H1 (cell line): ENCODE measurements at regions not wholly inside any gene's neighbourhood (a gene's known extent, or its start where the extent isn't known, plus 50 kb on each side); places are given as distances from the start of the nearest gene placed in this dataset.
"Not testable (repeated sequence)": the region's sequence is repeated elsewhere in the genome, so short reads cannot be mapped to it uniquely, and the experiment has no call there.

ENCODE experiments used
- CTCF ChIA-PET: fragments of 300-600 bp; sonication (Branson Sonifier 250); formaldehyde crosslinking; loops from one replicate; lab custom pipeline; 2021; ENCODE audit not compliant: partially characterized antibody; lab: Charles Lee
- POLR2A ChIA-PET: fragments of 300-600 bp; sonication (Branson Sonifier 250); formaldehyde crosslinking; loops from one replicate; lab custom pipeline; 2021; ENCODE audit warnings: inconsistent platforms; ENCODE audit not compliant: partially characterized antibody; lab: Charles Lee
- DNase-seq, 2 experiments: peaks; one replicate each; pipeline versions ENCODE4 v3.0.0 to v3.0.0-alpha.2; 2010 to 2022; ENCODE audit warnings: low spot score in 2 of 2, low read depth in 1 of 2, mixed read lengths in 1 of 2
- FAIRE-seq: peaks from 2 replicates; lab custom pipeline; 2011; peaks lifted over from hg19 to GRCh38; lab: Jason Lieb, UNC
- H2AFZ ChIP-seq: 2 replicates; pipeline ENCODE4 v1.8.1; 2012; ENCODE audit warnings: low read length, inconsistent platforms
- H2AK5ac ChIP-seq: 2 replicates; pipeline ENCODE4 v1.6.1; 2013; ENCODE audit warnings: low read depth, low read length
- H2BK120ac ChIP-seq: replicated peaks from 2 replicates; pipeline ENCODE3; 2013; ENCODE audit warnings: low read depth, low read length, inconsistent platforms
- H2BK12ac ChIP-seq: 2 replicates; pipeline ENCODE4 v1.6.1; 2013; ENCODE audit warnings: low read depth, low read length
- H2BK15ac ChIP-seq: 2 replicates; pipeline ENCODE4 v1.6.1; 2013; ENCODE audit warnings: low read length
- H2BK20ac ChIP-seq: 2 replicates; pipeline ENCODE4 v1.6.1; 2013; ENCODE audit warnings: low read length
- H2BK5ac ChIP-seq: 2 replicates; pipeline ENCODE4 v1.6.1; 2013; ENCODE audit warnings: low read depth, low read length
- H3K14ac ChIP-seq: 2 replicates; pipeline ENCODE4 v1.6.1; 2013; ENCODE audit warnings: inconsistent platforms; ENCODE audit not compliant: insufficient read length
- H3K18ac ChIP-seq: 2 replicates; pipeline ENCODE4 v1.6.1; 2013; ENCODE audit warnings: low read length; ENCODE audit errors: extremely low read depth
- H3K23ac ChIP-seq: 2 replicates; pipeline ENCODE4 v1.6.1; 2013; ENCODE audit warnings: inconsistent platforms; ENCODE audit not compliant: insufficient read length
- H3K23me2 ChIP-seq: 2 replicates; pipeline ENCODE4 v1.6.1; 2013; ENCODE audit warnings: low read depth, low read length
- H3K27ac ChIP-seq: 2 replicates; pipeline ENCODE4 v1.6.1; 2011; ENCODE audit warnings: low read depth, low read length, inconsistent platforms
- H3K27me3 ChIP-seq, 4 experiments: replicated peaks in 1 of 4; 1 replicate in 1 of 4; 2 replicates in 3 of 4; pipeline versions ENCODE4 v1.6.1 to v1.8.1; 2011 to 2013; ENCODE audit warnings: low read length in 3 of 4, mild to moderate bottlenecking in 3 of 4, inconsistent platforms in 2 of 4, mixed read lengths in 2 of 4, moderate library complexity in 1 of 4; ENCODE audit not compliant: control insufficient read depth in 3 of 4, insufficient read depth in 3 of 4; ENCODE audit errors: extremely low read depth in 1 of 4
- H3K36me3 ChIP-seq, 4 experiments: 2 replicates each; pipeline versions ENCODE4 v1.6.1 to v1.8.1; 2011 to 2013; ENCODE audit warnings: mild to moderate bottlenecking in 4 of 4, low read length in 3 of 4, moderate library complexity in 2 of 4, control low read depth in 1 of 4, inconsistent platforms in 1 of 4; ENCODE audit not compliant: insufficient read depth in 4 of 4, control insufficient read depth in 2 of 4
- H3K4ac ChIP-seq: replicated peaks from 2 replicates; pipeline ENCODE3; 2013; ENCODE audit warnings: low read length, low read depth, mixed read lengths, inconsistent platforms; ENCODE audit not compliant: insufficient read length
- H3K4me1 ChIP-seq, 4 experiments: replicated peaks in 1 of 4; 1 replicate in 1 of 4; 2 replicates in 3 of 4; pipeline versions ENCODE4 v1.6.1 to v1.8.1; 2011 to 2013; ENCODE audit warnings: low read length in 3 of 4, inconsistent platforms in 2 of 4, mixed read lengths in 1 of 4; ENCODE audit not compliant: insufficient read depth in 4 of 4, control insufficient read depth in 3 of 4
- H3K4me2 ChIP-seq, 2 experiments: 2 replicates each; pipeline versions ENCODE4 v1.6.1 to v1.8.1; 2011 to 2013; ENCODE audit warnings: low read depth in 2 of 2, low read length in 2 of 2, control low read depth in 1 of 2, inconsistent platforms in 1 of 2, mild to moderate bottlenecking in 1 of 2; ENCODE audit not compliant: insufficient read depth in 1 of 2
- H3K4me3 ChIP-seq, 4 experiments: fragments of 200-600, 300-600 bp in 1 of 4; sonication (generic), shearing (Covaris generic), sonication (Bioruptor Twin) in 1 of 4; 2 replicates each; pipeline versions ENCODE4 v1.5.1 to v1.8.1; 2011 to 2016; ENCODE audit warnings: low read length in 4 of 4, low read depth in 3 of 4, control low read depth in 2 of 4, inconsistent platforms in 2 of 4, mild to moderate bottlenecking in 2 of 4, mixed read lengths in 1 of 4, moderate library complexity in 1 of 4; ENCODE audit not compliant: insufficient read depth in 2 of 4; ENCODE audit errors: extremely low read depth in 1 of 4
- H3K56ac ChIP-seq: replicated peaks from 2 replicates; pipeline ENCODE3; 2013; ENCODE audit warnings: low read depth, mild to moderate bottlenecking, mixed read lengths, low read length, inconsistent platforms; ENCODE audit not compliant: insufficient read length
- H3K79me1 ChIP-seq: 2 replicates; pipeline ENCODE4 v1.6.1; 2013; ENCODE audit warnings: low read depth, low read length, control low read depth
- H3K79me2 ChIP-seq, 2 experiments: 2 replicates each; pipeline versions ENCODE4 v1.6.1 to v1.8.1; 2012 to 2013; ENCODE audit warnings: low read length in 2 of 2, mild to moderate bottlenecking in 2 of 2, inconsistent platforms in 1 of 2; ENCODE audit not compliant: insufficient read depth in 2 of 2, control insufficient read depth in 1 of 2
- H3K9ac ChIP-seq, 4 experiments: replicated peaks in 1 of 4; 1 replicate in 1 of 4; 2 replicates in 3 of 4; pipeline versions ENCODE4 v1.6.1 to v1.8.1; 2011 to 2013; ENCODE audit warnings: low read depth in 3 of 4, low read length in 3 of 4, control low read depth in 2 of 4, mild to moderate bottlenecking in 2 of 4, moderate library complexity in 2 of 4, inconsistent platforms in 1 of 4; ENCODE audit errors: extremely low read depth in 1 of 4
- H3K9me3 ChIP-seq, 2 experiments: 2 replicates each; pipeline versions ENCODE4 v1.6.1 to v1.8.1; 2012 to 2013; ENCODE audit warnings: mild to moderate bottlenecking in 2 of 2, moderate library complexity in 2 of 2, control low read depth in 1 of 2, inconsistent platforms in 1 of 2, low read depth in 1 of 2, low read length in 1 of 2, mixed read lengths in 1 of 2; ENCODE audit not compliant: insufficient read depth in 2 of 2
- H4K20me1 ChIP-seq, 2 experiments: replicated peaks in 1 of 2; 2 replicates each; pipeline versions ENCODE3 to v1.8.1; 2011 to 2013; ENCODE audit warnings: inconsistent platforms in 2 of 2, low read length in 2 of 2, mild to moderate bottlenecking in 1 of 2; ENCODE audit not compliant: insufficient read depth in 2 of 2, control insufficient read depth in 1 of 2
- H4K5ac ChIP-seq: 2 replicates; pipeline ENCODE4 v1.6.1; 2013; ENCODE audit warnings: low read length, low read depth, mixed read lengths, inconsistent platforms; ENCODE audit not compliant: insufficient read length
- H4K8ac ChIP-seq: 2 replicates; pipeline ENCODE4 v1.8.0; 2013; ENCODE audit warnings: mild to moderate bottlenecking, moderate library complexity, low read length, inconsistent platforms; ENCODE audit not compliant: insufficient read depth; ENCODE audit errors: extremely low read depth
- H4K91ac ChIP-seq: replicated peaks from 2 replicates; pipeline ENCODE3; 2013; ENCODE audit warnings: low read length, mixed read lengths, inconsistent platforms; ENCODE audit not compliant: insufficient read length
- WGBS, 2 experiments: shearing (Covaris generic) in 1 of 2; methylation state at CpG; one replicate each; pipeline versions ENCODE4 v1.1.6 to v1.1.7; 2013 to 2015; ENCODE audit warnings: low lambda C conversion rate in 2 of 2, mixed read lengths in 2 of 2, inconsistent platforms in 1 of 2, low coverage in 1 of 2, missing lambda C conversion rate in 1 of 2; ENCODE audit not compliant: insufficient replicate concordance in 2 of 2, insufficient coverage in 1 of 2, insufficient read length in 1 of 2; ENCODE audit errors: extremely low coverage in 1 of 2, missing lambda C conversion rate in 1 of 2; 5-methylcytosine and 5-hydroxymethylcytosine counted together

- H2BK5ac ChIP-seq, H3K4me2 ChIP-seq, H3K4ac ChIP-seq, H3K4me3 ChIP-seq, H2BK120ac ChIP-seq, H4K8ac ChIP-seq, H4K5ac ChIP-seq, H3K79me2 ChIP-seq, H3K18ac ChIP-seq, H2BK15ac ChIP-seq, H3K79me1 ChIP-seq, H3K36me3 ChIP-seq, H2BK20ac ChIP-seq, H2AK5ac ChIP-seq, H3K27me3 ChIP-seq, DNase-seq, POLR2A ChIA-PET, H3K9ac ChIP-seq, H3K23ac ChIP-seq, H2AFZ ChIP-seq, H4K20me1 ChIP-seq, CTCF ChIA-PET, FAIRE-seq, H3K27ac ChIP-seq, H2BK12ac ChIP-seq, H4K91ac ChIP-seq, H3K23me2 ChIP-seq, H3K56ac ChIP-seq, H3K4me1 ChIP-seq, H3K14ac ChIP-seq: not testable (repeated sequence)
- H3K9me3 ChIP-seq: peaks cover 75 to 88% of the 10 kb centered on the region in 2 experiments
- WGBS, 2 experiments: 73% methylated on average over 17 of the region's 17 CpGs; no CpG with 5 or more reads in 1 of the 2 experiments
Measured at GRCh38 chr21:9771466-9772347, 749.7 kb upstream of the TPTE start.
